GM21786 (cell line): ENCODE measurements at regions not wholly inside any gene's neighbourhood (a gene's known extent, or its start where the extent isn't known, plus 50 kb on each side); places are given as distances from the start of the nearest gene placed in this dataset.
"Not testable (repeated sequence)": the region's sequence is repeated elsewhere in the genome, so short reads cannot be mapped to it uniquely, and the experiment has no call there.

Experiments used
- ATAC-seq: cut with Tn5 transposase; IDR thresholded peaks from one replicate; pipeline ENCODE4 v1.9.1; 2021; ENCODE audit not compliant: unreplicated experiment

GRCh38 chr4:155026715-155027114 lies 181.7 kb upstream of the NPY2R start:
- ATAC-seq: no peak

DNA sequence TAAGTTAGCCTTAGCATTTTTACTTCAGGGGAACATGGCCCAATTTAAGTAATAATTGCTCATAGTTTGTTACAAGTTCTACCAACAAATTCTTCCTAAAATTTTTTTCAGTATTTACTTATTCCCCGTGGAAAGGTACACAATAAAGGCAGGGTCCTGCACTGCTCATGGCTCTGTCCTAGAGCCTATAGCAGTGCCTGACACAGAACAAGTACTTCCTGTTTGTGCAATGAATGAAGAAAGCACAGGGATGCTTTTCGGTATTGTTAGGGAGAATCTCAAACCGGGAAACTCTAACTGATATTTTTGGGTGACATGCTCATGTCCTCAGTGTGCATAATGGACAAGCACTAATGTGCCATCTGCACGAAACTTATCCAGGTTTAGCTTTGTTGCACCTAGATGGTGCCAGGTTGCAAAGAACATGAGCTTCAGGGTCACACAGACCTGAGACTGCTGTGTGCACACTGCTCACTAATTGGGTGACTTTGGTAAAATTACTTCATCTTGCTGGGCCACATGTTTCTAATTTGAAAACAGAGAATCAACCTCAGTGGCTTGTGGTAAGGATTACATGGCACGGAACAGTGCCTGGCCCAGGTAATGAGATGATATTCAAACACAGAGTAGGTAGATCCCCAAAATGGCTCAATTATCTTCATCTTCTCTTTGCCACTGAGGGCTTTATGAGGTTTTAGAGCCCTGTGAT lies 175.8 kb upstream of the NPY2R start:
- peak; percentile 72 for ATAC-seq

DNA sequence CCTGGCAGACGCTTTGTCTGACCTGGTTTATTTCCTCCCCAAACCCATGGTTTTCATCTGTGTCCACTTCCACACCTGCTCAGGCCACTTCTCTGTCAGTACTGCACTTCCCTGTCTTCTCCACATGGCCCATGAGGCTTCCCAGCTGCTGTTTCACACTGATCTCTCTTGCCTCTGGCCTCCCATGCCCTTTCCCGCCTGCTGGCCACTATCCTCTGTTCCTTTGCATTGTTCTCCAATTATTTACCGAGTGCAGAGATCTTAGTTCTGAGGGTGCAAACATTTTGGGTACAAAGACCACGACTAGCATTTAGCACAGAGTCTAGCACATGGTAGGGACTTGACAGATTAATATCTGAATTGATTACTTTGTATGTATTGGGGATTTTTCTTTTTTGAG lies 174.8 kb upstream of the NPY2R start:
- no peak for ATAC-seq

DNA sequence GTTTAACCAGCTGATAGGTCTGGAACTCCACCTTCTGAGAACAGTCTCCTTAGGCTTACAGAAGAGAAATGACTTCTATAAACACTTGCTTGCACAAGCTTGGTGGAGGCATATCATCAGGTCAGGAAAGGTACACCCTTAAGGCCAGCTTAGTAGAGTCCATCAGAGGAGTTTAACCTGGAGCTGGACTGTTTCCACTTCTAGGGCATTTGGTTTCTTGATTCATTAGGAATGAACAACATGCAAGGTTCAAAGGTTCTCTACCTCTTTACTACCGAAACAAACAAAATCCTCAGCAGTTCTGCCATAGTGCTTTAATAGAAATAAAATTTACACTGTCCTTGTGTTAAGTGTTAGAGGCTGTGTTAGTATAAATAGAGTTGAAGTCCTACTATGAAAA lies 171.4 kb upstream of the NPY2R start:
- ATAC-seq: no peak

GRCh38 chr4:155038459-155038858 lies 170.0 kb upstream of the NPY2R start:
- ATAC-seq: no peak

- no peak for ATAC-seq
Measured at GRCh38 chr4:155039162-155039561, 169.3 kb upstream of the NPY2R start.

- no peak for ATAC-seq
Measured at GRCh38 chr4:155040031-155040430, 168.4 kb upstream of the NPY2R start.

GRCh38 chr4:155042014-155042413 lies 166.4 kb upstream of the NPY2R start:
- ATAC-seq: no peak

DNA sequence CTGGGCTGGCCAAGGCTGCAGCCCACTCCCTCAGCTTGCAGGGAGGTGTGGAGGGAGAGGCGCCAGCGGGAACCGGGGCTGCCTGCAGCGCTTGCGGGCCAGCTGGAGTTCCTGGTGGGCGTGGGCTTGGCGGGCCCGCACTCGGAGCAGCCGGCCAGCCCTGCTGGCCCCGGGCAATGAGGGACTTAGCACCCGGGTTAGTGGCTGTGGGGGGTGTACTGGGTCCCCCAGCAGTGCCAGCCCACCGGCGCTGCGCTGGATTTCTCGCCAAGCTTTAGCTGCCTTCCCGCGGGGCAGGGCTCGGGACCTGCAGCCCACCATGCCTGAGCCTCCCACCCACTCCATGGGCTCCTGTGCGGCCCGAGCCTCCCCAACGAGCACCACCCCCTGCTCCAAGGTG lies 164.2 kb upstream of the NPY2R start:
- not testable (repeated sequence) for ATAC-seq

GRCh38 chr4:155047755-155048154 lies 160.7 kb upstream of the NPY2R start:
- ATAC-seq: no peak

- not testable (repeated sequence) for ATAC-seq
Measured at GRCh38 chr4:155054042-155054441, 154.4 kb upstream of the NPY2R start.

DNA sequence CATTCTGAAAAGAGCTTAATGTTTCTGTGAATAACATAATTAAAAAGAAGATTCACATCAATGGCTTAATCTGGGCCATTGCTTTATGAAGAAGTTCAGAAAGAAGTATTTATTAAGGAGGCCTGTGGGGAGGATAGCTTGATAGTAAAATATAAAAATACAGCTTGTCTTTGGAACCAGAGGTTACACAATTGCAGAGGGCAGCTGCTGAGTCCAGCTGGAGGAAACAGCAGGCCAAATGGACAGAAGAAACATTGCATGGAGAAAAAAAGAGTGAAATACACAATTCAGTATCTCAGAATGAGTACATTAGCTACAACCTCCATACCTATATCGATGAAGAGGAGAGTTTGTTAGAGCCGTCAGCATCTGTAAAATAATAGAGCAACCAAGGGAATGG lies 148.0 kb upstream of the NPY2R start:
- ATAC-seq: no peak

- no peak for ATAC-seq
Measured at GRCh38 chr4:155060873-155061272, 147.6 kb upstream of the NPY2R start.

DNA sequence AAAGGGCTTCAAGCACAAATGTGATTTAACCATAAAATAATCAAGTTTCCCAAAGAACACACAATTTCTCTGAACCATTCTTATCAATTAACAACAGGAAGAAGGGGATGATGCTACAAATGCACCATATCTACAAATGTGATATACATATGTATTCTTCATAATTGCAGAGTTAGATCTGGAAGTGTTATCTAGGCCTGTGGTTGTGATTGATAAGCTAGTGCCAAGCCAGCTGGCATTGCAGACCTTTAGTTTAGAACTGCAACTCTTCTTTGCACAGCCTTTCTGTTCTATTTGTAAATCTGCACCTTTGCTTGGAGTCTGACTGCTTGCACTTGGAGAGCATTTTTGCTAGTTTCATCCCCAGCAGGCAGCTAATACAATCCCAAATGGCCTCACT lies 145.5 kb upstream of the NPY2R start:
- ATAC-seq: no peak

- ATAC-seq: not testable (repeated sequence)
Measured at GRCh38 chr4:155064934-155065333, 143.5 kb upstream of the NPY2R start.

GRCh38 chr4:155066871-155067270 lies 141.6 kb upstream of the NPY2R start:
- ATAC-seq: no peak

- no peak for ATAC-seq
Measured at GRCh38 chr4:155071962-155072361, 136.5 kb upstream of the NPY2R start.

GRCh38 chr4:155072417-155072816 lies 136.0 kb upstream of the NPY2R start:
- ATAC-seq: no peak

GRCh38 chr4:155073852-155074251 lies 134.6 kb upstream of the NPY2R start:
- ATAC-seq: no peak

- no peak for ATAC-seq
Measured at GRCh38 chr4:155076256-155076785, 132.1 kb upstream of the NPY2R start.

- no peak for ATAC-seq
Measured at GRCh38 chr4:155077452-155078229, 130.8 kb upstream of the NPY2R start.

GRCh38 chr4:155079871-155080270 lies 128.6 kb upstream of the NPY2R start:
- no peak for ATAC-seq
